Adrenal gland (tissue), 9 donors: ENCODE measurements at regions not wholly inside any gene's neighbourhood (a gene's known extent, or its start where the extent isn't known, plus 50 kb on each side); places are given as distances from the start of the nearest gene placed in this dataset.

Source experiments
- DNase-seq, 7 donors: peaks; one replicate each; pipeline ENCODE4 v3.0.0-alpha.2; 2019 to 2020
- H3K27ac ChIP-seq, 5 donors: fragments of 200-600 bp; sonication (generic) in 4 of 5; 1 replicate in 3 of 5; 2 replicates in 2 of 5; pipeline versions ENCODE4 v1.5.1 to v1.8.0; 2016 to 2020; ENCODE audit warnings: mild to moderate bottlenecking in 1 of 5
- H3K27me3 ChIP-seq: fragments of 200-600 bp; 2 replicates; pipeline ENCODE4 v1.8.0; 2021
- H3K36me3 ChIP-seq, 2 donors: fragments of 200-600 bp; replicated peaks in 1 of 2; 1 replicate in 1 of 2; 2 replicates in 1 of 2; pipeline versions ENCODE4 v1.5.1 to v1.8.0; 2018 to 2022
- H3K4me1 ChIP-seq, 2 donors: fragments of 200-600 bp; replicated peaks in 1 of 2; 1 replicate in 1 of 2; 2 replicates in 1 of 2; pipeline versions ENCODE4 v1.5.1 to v1.8.0; 2018 to 2021
- H3K4me3 ChIP-seq, 4 donors: fragments of 200-600 bp; sonication (generic) in 3 of 4; one replicate each; pipeline ENCODE4 v1.5.1; 2016 to 2018
- H3K9me3 ChIP-seq, 3 donors: fragments of 200-600 bp; sonication (generic) in 1 of 3; replicated peaks in 1 of 3; 1 replicate in 2 of 3; 2 replicates in 1 of 3; pipeline versions ENCODE4 v1.5.1 to v1.8.0; 2016 to 2021
- POLR2A ChIP-seq, 2 donors: fragments of 450-650 bp; IDR thresholded peaks; one replicate each; pipeline ENCODE4 v1.6.1; 2017; ENCODE audit warnings: antibody characterized with exemption in 2 of 2, mild to moderate bottlenecking in 2 of 2, moderate library complexity in 1 of 2
- WGBS, 4 donors: extraction: QIAGEN DNeasy Blood & Tissue Kit in 2 of 4; methylation state at CpG; one replicate each; pipeline versions ENCODE4 v1.1.5 to v1.1.7; 2013 to 2017; 5-methylcytosine and 5-hydroxymethylcytosine counted together
- intact Hi-C, 2 donors: fragments of 100-400 bp; cut with DNase I; formaldehyde crosslinking; loops; one replicate each; pipeline versions ENCODE4 v1.14.1 to v1.15.0; 2022 to 2023
- TF ChIP-seq, protein P1 (sequence below), 6 experiments: fragments of 450-650 bp in 4 of 6; fragments of 200-600 bp in 2 of 6; sonication (generic) in 1 of 6; IDR thresholded peaks; 1 replicate in 5 of 6; 2 replicates in 1 of 6; pipeline versions ENCODE4 v1.5.1 to v1.8.0; 2016 to 2021; ENCODE audit warnings: antibody characterized with exemption in 6 of 6, mild to moderate bottlenecking in 2 of 6, moderate library complexity in 1 of 6
- donor health status: healthy with polysubstance abuse.
- donor health status: Bipolar disorder and iron deficiency.
- donor health status: DM: yes; HTN: yes; CAD: no.
- donor health status: DM: no; HTN: no; CAD: no.
- donor health status: DM: no; HTN: no; CAD: no.

DNA sequence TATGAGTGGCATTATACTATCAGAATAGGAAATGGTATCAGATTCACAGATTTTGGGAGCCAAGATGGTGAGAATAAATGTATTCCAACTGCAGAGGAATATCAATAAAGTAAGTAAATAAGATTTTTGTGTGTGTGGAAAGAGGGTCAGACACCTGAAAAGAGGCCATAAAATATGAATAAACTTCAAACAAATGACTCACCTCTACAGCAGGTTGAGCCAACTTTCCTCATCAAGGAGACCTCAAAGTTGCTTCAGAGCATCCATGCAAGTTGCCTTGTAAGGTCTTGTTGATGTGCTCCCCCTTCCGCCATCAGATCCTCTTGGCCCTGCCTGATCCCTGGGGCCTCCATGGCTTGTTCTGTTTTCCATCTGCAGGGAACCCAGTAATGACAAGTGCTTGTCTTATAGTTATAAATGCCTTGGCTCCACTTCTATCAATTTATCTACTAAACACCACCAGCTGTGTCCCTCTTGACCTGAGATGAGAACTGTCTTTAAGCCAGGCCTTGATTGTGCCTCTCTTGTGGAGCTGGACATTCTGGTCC is 775.6 kb downstream of the LTN1 start:
- 0 to 46% (median 34%) methylated on average over 1 of the region's 1 CpG for WGBS, 4 donors
- H3K27me3 ChIP-seq = no peaks in the 10 kb centered on the region
- H3K4me3 ChIP-seq = no peak overlapping the region
- intact Hi-C loops = no loop called here
- H3K27ac ChIP-seq = no peak overlapping the region
- no peak for DNase-seq
- no peaks in the 10 kb centered on the region for H3K36me3 ChIP-seq
- TF ChIP-seq, protein P1, sequence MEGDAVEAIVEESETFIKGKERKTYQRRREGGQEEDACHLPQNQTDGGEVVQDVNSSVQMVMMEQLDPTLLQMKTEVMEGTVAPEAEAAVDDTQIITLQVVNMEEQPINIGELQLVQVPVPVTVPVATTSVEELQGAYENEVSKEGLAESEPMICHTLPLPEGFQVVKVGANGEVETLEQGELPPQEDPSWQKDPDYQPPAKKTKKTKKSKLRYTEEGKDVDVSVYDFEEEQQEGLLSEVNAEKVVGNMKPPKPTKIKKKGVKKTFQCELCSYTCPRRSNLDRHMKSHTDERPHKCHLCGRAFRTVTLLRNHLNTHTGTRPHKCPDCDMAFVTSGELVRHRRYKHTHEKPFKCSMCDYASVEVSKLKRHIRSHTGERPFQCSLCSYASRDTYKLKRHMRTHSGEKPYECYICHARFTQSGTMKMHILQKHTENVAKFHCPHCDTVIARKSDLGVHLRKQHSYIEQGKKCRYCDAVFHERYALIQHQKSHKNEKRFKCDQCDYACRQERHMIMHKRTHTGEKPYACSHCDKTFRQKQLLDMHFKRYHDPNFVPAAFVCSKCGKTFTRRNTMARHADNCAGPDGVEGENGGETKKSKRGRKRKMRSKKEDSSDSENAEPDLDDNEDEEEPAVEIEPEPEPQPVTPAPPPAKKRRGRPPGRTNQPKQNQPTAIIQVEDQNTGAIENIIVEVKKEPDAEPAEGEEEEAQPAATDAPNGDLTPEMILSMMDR (IDR thresholded peaks at IDR 0.05) = no peak
- TF ChIP-seq POLR2A (IDR thresholded peaks at IDR 0.05) = no peak
- H3K9me3 ChIP-seq = no peaks in the 10 kb centered on the region
- no peaks in the 10 kb centered on the region for H3K4me1 ChIP-seq

DNA sequence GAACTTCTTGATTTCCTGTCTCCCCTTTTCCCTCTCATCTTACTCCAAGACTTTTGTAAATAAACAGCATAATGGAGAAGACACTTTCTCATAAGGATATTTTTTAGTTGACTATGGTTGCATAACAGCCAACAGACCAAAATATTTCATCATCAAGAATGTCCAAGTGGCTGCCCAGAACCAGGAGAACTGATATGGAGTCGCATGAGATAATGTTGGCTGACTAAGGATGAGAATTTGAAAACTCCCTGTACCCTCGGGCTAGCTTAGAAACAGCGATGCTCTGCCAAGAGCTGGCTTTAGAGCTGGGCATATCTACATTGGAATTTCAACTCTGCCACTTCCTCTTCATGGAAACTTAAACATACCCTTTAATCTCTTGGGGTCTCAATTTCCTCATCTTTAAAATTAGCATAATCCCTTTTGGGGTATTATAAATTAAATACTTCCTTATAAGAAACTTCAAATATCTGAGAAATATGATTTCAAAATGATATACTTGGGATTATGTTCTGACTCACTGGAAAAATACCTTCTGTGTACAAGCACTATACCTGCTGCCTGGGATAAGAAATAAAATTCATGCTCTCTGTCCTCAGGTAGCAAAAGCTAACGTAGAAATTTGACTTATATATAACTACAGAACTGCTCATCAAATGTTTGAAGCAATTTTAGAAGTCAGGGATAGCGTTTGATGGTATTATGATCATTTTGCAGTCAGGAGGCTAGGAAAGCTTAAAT is 777.3 kb downstream of the LTN1 start:
- Histone ChIP-seq H3K4me1 (no peaks in the 10 kb centered on the region), H3K9me3 (no peaks in the 10 kb centered on the region), H3K27me3 (no peaks in the 10 kb centered on the region), H3K36me3 (no peaks in the 10 kb centered on the region), H3K27ac (no peak overlapping the region), H3K4me3 (no peak overlapping the region)
- 62 to 73% (median 69%) methylated on average over 5 of the region's 5 CpGs for WGBS, 4 donors
- no peak for TF ChIP-seq POLR2A (IDR thresholded peaks at IDR 0.05)
- TF ChIP-seq, protein P1 (IDR thresholded peaks at IDR 0.05) = no peak
- intact Hi-C loops = no loop called here
- no peak for DNase-seq

DNA sequence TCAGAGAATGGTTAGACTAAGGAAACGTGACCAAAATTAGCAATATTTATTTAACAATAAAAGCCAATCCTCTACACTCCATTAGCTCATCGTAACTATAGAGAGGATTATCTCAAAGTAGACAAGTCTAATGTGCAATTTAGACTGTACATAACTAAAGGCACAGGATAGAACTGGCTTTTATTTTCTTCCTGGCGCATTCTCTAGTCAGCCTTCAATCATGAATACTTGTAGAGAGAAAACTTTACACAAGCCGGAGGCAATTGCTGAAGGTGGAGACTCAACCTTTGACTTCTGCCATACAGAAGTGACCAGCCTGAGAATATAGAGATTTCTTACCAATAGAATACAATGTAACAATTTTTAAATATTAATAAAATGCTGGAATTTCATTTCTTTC is 777.9 kb downstream of the LTN1 start:
- Histone ChIP-seq H3K4me3 (no peak overlapping the region), H3K27me3 (no peaks in the 10 kb centered on the region), H3K4me1 (no peaks in the 10 kb centered on the region), H3K9me3 (no peaks in the 10 kb centered on the region), H3K27ac (no peak overlapping the region), H3K36me3 (no peaks in the 10 kb centered on the region)
- TF ChIP-seq, protein P1 (IDR thresholded peaks at IDR 0.05) = no peak
- no peak for TF ChIP-seq POLR2A (IDR thresholded peaks at IDR 0.05)
- no peak for DNase-seq
- WGBS, 4 donors = 71 to 81% (median 76%) methylated on average over 4 of the region's 4 CpGs
- intact Hi-C loops = no loop called here

DNA sequence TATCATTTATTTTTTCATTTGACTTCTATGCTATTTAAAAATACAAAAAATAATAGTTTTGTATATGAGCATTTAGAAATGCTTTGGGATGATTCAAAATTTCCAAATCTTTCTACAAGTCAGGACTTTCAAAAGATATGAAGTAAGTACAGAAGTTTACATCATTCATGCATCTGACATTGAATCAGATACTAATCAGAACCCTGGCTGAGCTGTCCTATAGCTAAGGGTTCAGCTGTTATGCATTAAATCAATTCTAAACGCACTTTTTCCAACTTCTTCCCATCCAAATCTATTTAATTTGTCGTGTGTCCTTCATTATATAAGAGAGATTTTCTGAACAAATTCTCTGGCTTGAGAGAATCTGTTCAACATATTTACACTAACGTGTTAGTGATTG is 779.4 kb downstream of the LTN1 start:
- 66 to 77% (median 74%) methylated on average over 3 of the region's 3 CpGs for WGBS, 4 donors
- intact Hi-C loops = no loop called here
- H3K4me3 ChIP-seq = no peak overlapping the region
- TF ChIP-seq POLR2A (IDR thresholded peaks at IDR 0.05) = no peak
- TF ChIP-seq, protein P1 (IDR thresholded peaks at IDR 0.05) = no peak
- no peaks in the 10 kb centered on the region for H3K36me3 ChIP-seq
- no peaks in the 10 kb centered on the region for H3K4me1 ChIP-seq
- H3K9me3 ChIP-seq = no peaks in the 10 kb centered on the region
- no peaks in the 10 kb centered on the region for H3K27me3 ChIP-seq
- H3K27ac ChIP-seq = no peak overlapping the region
- DNase-seq = no peak
